Testis (tissue), 2 donors: ENCODE measurements at regions not wholly inside any gene's neighbourhood (a gene's known extent, or its start where the extent isn't known, plus 50 kb on each side); places are given as distances from the start of the nearest gene placed in this dataset.
A peak's percentile ranks its signal among the peaks of the same experiment; 100 is the strongest.

Experiments
- DNase-seq: peaks from one replicate; pipeline ENCODE4 v3.0.0-alpha.2; 2019
- H3K27ac ChIP-seq, 2 donors: fragments of 200-600 bp; sonication (generic); one replicate each; pipeline ENCODE4 v1.5.1; 2019
- H3K27me3 ChIP-seq: fragments of 200-600 bp; sonication (generic); one replicate; pipeline ENCODE4 v1.5.1; 2019
- H3K36me3 ChIP-seq: fragments of 200-600 bp; sonication (generic); one replicate; pipeline ENCODE4 v1.5.1; 2017; ENCODE audit warnings: low read depth; ENCODE audit errors: missing control alignments
- H3K4me1 ChIP-seq: fragments of 200-600 bp; sonication (generic); one replicate; pipeline ENCODE4 v1.5.1; 2019
- H3K4me3 ChIP-seq, 2 donors: fragments of 200-600 bp; sonication (generic); one replicate each; pipeline ENCODE4 v1.5.1; 2017 to 2019
- H3K9me3 ChIP-seq: fragments of 200-600 bp; sonication (generic); one replicate; pipeline ENCODE4 v1.5.1; 2017
- CTCF ChIP-seq, 3 experiments: fragments of 450-650 bp in 2 of 3; fragments of 200-600 bp in 1 of 3; sonication (generic) in 1 of 3; IDR thresholded peaks; one replicate each; pipeline ENCODE4 v1.5.1; 2016 to 2019; ENCODE audit warnings: antibody characterized with exemption in 3 of 3, mild to moderate bottlenecking in 2 of 3, moderate library complexity in 1 of 3
- POLR2A ChIP-seq: fragments of 450-650 bp; IDR thresholded peaks from one replicate; pipeline ENCODE4 v1.6.1; 2017; ENCODE audit warnings: antibody characterized with exemption, mild to moderate bottlenecking, moderate library complexity
- WGBS, 2 donors: methylation state at CpG; one replicate each; pipeline ENCODE4 v1.1.5; 2018; 5-methylcytosine and 5-hydroxymethylcytosine counted together
- intact Hi-C: fragments of 100-400 bp; cut with DNase I; formaldehyde crosslinking; loops from one replicate; pipeline ENCODE4 v1.15.1; 2023; ENCODE audit warnings: low total_unique reads

GRCh38 chr3:73848173-73848906 lies 223.6 kb upstream of the PDZRN3 start:
- TF ChIP-seq POLR2A (no peak), CTCF (IDR thresholded peaks at IDR 0.05) (peak in 2 of 3 experiments; percentile 58 to 71)
- WGBS, 2 donors: 40 to 51% methylated on average over 4 of the region's 4 CpGs
- peak; percentile 17 for DNase-seq
- Histone ChIP-seq H3K36me3 (no peaks in the 10 kb centered on the region), H3K4me1 (no peaks in the 10 kb centered on the region), H3K27me3 (no peaks in the 10 kb centered on the region), H3K27ac (no peak overlapping the region), H3K9me3 (no peaks in the 10 kb centered on the region), H3K4me3 (no peak overlapping the region)
- intact Hi-C loops: no loop called here

- intact Hi-C loops: no loop called here
- Histone ChIP-seq H3K4me3 (no peak overlapping the region), H3K27me3 (no peaks in the 10 kb centered on the region), H3K36me3 (no peaks in the 10 kb centered on the region), H3K9me3 (no peaks in the 10 kb centered on the region), H3K4me1 (no peaks in the 10 kb centered on the region), H3K27ac (no peak overlapping the region)
- DNase-seq: no peak
- WGBS, 2 donors: 91 to 95% methylated on average over 3 of the region's 3 CpGs
- TF ChIP-seq CTCF (IDR thresholded peaks at IDR 0.05) (no peak), POLR2A (no peak)
Measured at GRCh38 chr3:73846951-73847350, 222.2 kb upstream of the PDZRN3 start.

GRCh38 chr3:73839032-73839431 lies 214.3 kb upstream of the PDZRN3 start:
- DNase-seq: no peak
- Histone ChIP-seq H3K36me3 (no peaks in the 10 kb centered on the region), H3K4me1 (no peaks in the 10 kb centered on the region), H3K9me3 (no peaks in the 10 kb centered on the region), H3K4me3 (no peak overlapping the region), H3K27me3 (no peaks in the 10 kb centered on the region), H3K27ac (no peak overlapping the region)
- intact Hi-C loops: no loop called here
- TF ChIP-seq POLR2A (no peak), CTCF (IDR thresholded peaks at IDR 0.05) (no peak)
- WGBS, 2 donors: 95% methylated on average over 3 of the region's 3 CpGs

DNA sequence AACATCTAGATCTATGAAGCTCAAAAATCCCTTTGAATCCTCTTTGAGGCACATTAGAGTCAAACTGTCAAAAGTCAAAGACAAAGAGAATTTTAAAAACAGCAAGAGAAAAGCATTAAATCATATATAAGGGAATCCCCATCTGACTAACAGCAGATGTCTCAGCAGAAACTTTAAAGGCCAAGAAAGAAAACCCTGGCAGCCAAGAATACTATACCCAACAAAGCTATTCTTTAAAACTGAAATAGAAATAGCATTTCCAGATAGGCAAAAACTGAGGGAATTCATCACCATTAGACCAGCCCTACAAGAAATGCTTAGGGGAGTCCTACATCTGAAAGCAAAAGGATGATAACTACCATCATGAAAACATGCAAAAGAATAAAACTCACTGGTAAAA lies 211.2 kb upstream of the PDZRN3 start:
- intact Hi-C loops: no loop called here
- TF ChIP-seq CTCF (IDR thresholded peaks at IDR 0.05) (no peak), POLR2A (no peak)
- DNase-seq: no peak

DNA sequence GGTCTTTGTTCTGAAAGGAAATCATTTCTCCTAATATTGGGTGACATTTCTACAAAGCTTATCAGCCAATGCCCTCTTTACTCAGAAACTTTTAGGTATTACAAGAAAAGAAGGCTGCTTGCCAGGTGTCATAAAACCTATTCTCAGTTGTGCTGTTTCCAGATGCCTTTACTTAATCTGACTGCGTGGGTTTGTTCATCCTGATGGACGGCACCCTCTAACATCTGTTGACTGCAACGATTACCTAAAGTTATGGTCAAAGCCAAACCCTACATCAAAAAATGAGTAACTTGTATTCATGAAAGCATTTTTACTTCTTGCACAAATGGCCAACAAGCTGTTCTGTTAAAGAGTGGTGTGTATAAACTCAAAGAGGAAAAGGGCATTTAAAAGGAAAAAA lies 207.7 kb upstream of the PDZRN3 start:
- intact Hi-C loops: no loop called here
- Histone ChIP-seq H3K4me3 (no peak overlapping the region), H3K27me3 (no peaks in the 10 kb centered on the region), H3K36me3 (no peaks in the 10 kb centered on the region), H3K4me1 (no peaks in the 10 kb centered on the region), H3K9me3 (no peaks in the 10 kb centered on the region), H3K27ac (no peak overlapping the region)
- no peak for DNase-seq
- 46 to 61% methylated on average over 3 of the region's 3 CpGs for WGBS, 2 donors
- TF ChIP-seq POLR2A: no peak
- no peak for TF ChIP-seq CTCF (IDR thresholded peaks at IDR 0.05)

More for the DNA sequence above, 211.2 kb upstream of the PDZRN3 start:
- Histone ChIP-seq H3K27ac (no peak overlapping the region), H3K36me3 (no peaks in the 10 kb centered on the region), H3K4me1 (no peaks in the 10 kb centered on the region), H3K9me3 (no peaks in the 10 kb centered on the region), H3K4me3 (no peak overlapping the region), H3K27me3 (no peaks in the 10 kb centered on the region)
